ENCODE measurements at regions not wholly inside any gene's neighbourhood (a gene's known extent, or its start where the extent isn't known, plus 50 kb on each side); places are given as distances from the start of the nearest gene placed in this dataset.
"Not testable (repeated sequence)": the region's sequence is repeated elsewhere in the genome, so short reads cannot be mapped to it uniquely, and the experiment has no call there.

DNA sequence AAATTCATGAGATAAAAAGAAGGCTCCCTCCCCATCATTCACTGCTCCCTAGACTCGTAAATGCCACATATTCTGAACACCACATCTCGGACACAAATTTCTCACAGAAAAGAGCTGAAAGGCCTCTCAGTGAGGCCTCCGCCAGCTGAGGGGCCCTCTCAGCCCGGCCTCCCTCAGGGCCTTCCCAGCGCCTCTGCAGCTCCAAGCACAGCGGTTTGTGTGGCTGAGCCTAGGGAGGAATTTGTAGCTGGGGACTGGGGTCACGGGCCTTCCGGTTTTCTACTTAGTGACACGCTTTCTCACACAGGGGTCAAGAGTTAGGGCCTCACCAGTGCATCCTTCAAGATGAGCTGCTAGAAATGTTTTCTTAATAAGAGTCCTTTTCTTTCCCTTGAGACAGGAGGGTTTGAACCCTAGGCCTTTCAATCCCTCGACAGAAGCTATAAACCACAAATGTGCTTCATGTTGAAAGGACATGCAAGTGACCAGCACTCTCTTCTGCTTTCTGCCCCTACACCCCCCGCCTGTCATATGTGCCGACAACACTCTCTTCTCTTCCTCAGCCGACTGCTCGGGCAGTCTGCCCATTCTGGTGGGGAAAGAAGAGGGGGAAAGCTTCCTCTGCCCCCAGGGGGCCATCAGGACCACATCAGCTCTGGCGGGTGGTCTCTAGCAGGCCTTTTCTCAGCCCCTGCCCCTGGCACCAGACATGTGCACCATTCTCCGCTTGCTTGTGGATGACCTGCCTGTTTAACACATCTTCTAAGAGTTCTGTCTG lies 104.9 kb downstream of the CHIC2 start:
- Histone ChIP-seq H3K27me3 (ENCODE audit: control insufficient read depth in 3 of 3, insufficient read depth in 3 of 3, low read length in 3 of 3) (no peaks in the 10 kb centered on the region), H3K9me3 (ENCODE audit: control insufficient read depth in 3 of 3, low read length in 3 of 3) (no peaks in the 10 kb centered on the region), H3K9ac (ENCODE audit: low read depth in 1 of 3, low read length in 3 of 3) (no peak overlapping the region), H3K4me3 (ENCODE audit: low read length in 3 of 3) (no peak overlapping the region), H3K27ac (ENCODE audit: low read depth, low read length) (no peak overlapping the region), H3K4me1 (ENCODE audit: control insufficient read depth in 3 of 3, insufficient read depth in 3 of 3, low read length in 3 of 3) (no peaks in the 10 kb centered on the region), H3K36me3 (ENCODE audit: control insufficient read depth in 3 of 3, insufficient read depth in 3 of 3, low read length in 3 of 3) (no peaks in the 10 kb centered on the region)

- Histone ChIP-seq H3K27me3 (ENCODE audit: control insufficient read depth in 3 of 3, insufficient read depth in 3 of 3, low read length in 3 of 3) (no peaks in the 10 kb centered on the region), H3K27ac (ENCODE audit: low read depth, low read length) (no peak overlapping the region), H3K9me3 (ENCODE audit: control insufficient read depth in 3 of 3, low read length in 3 of 3) (no peaks in the 10 kb centered on the region), H3K9ac (ENCODE audit: low read depth in 1 of 3, low read length in 3 of 3) (no peak overlapping the region), H3K36me3 (ENCODE audit: control insufficient read depth in 3 of 3, insufficient read depth in 3 of 3, low read length in 3 of 3) (no peaks in the 10 kb centered on the region), H3K4me3 (ENCODE audit: low read length in 3 of 3) (no peak overlapping the region), H3K4me1 (ENCODE audit: control insufficient read depth in 3 of 3, insufficient read depth in 3 of 3, low read length in 3 of 3) (no peaks in the 10 kb centered on the region)
Measured at GRCh38 chr4:53956454-53956853, 108.0 kb downstream of the CHIC2 start.

DNA sequence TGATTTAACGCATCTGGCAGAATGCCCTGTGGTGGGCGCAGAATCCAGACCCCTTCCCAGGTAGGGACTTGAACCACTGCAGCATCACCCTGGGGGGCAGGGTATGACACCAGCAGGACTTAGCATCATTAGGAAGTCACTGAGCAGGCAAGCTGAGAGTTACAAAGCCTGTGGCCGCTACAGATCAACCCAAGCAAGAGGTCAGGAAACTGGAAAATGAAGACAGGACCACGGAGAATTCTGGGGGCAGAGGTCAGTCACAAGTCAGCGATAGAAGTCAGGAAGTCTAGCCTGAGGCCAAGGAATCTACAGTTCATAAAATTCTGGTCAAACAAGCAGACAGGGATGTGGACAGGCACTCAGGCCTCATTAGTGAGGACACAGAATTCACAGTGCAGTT lies 108.4 kb downstream of the CHIC2 start:
- Histone ChIP-seq H3K9me3 (ENCODE audit: control insufficient read depth in 3 of 3, low read length in 3 of 3) (no peaks in the 10 kb centered on the region), H3K4me3 (ENCODE audit: low read length in 3 of 3) (no peak overlapping the region)

DNA sequence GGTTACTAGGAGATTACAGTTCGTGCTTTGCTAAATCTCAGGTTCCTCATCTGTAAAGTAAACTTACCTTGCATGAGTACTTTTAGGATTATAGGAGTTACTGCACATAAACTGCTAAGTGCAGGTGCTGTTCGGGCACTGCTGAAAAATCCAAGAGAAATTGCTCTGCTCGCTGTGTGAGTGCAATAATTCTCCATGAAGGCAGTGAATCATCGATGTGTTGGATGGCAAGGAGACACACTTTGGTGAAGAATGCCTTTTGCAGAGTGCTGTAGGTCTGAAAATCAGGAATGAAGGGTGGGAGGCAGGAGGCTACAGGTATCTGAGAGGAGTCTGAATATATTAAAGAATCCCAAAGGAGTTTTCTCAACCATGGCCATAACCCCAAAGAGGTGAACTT lies 113.0 kb downstream of the CHIC2 start:
- no peaks in the 10 kb centered on the region for H3K9me3 ChIP-seq (ENCODE audit: control insufficient read depth in 3 of 3, low read length in 3 of 3)
- H3K36me3 ChIP-seq (ENCODE audit: control insufficient read depth in 3 of 3, insufficient read depth in 3 of 3, low read length in 3 of 3): no peaks in the 10 kb centered on the region
- no peaks in the 10 kb centered on the region for H3K27me3 ChIP-seq (ENCODE audit: control insufficient read depth in 3 of 3, insufficient read depth in 3 of 3, low read length in 3 of 3)
- no peak overlapping the region for H3K27ac ChIP-seq (ENCODE audit: low read depth, low read length)
- H3K9ac ChIP-seq (ENCODE audit: low read depth in 1 of 3, low read length in 3 of 3): no peak overlapping the region
- no peak overlapping the region for H3K4me3 ChIP-seq (ENCODE audit: low read length in 3 of 3)
- no peaks in the 10 kb centered on the region for H3K4me1 ChIP-seq (ENCODE audit: control insufficient read depth in 3 of 3, insufficient read depth in 3 of 3, low read length in 3 of 3)

More for the DNA sequence above, 108.4 kb downstream of the CHIC2 start:
- no peak overlapping the region for H3K27ac ChIP-seq (ENCODE audit: low read depth, low read length)
- no peaks in the 10 kb centered on the region for H3K36me3 ChIP-seq (ENCODE audit: control insufficient read depth in 3 of 3, insufficient read depth in 3 of 3, low read length in 3 of 3)
- H3K4me1 ChIP-seq (ENCODE audit: control insufficient read depth in 3 of 3, insufficient read depth in 3 of 3, low read length in 3 of 3): no peaks in the 10 kb centered on the region
- no peaks in the 10 kb centered on the region for H3K27me3 ChIP-seq (ENCODE audit: control insufficient read depth in 3 of 3, insufficient read depth in 3 of 3, low read length in 3 of 3)
- no peak overlapping the region for H3K9ac ChIP-seq (ENCODE audit: low read depth in 1 of 3, low read length in 3 of 3)

- H3K9ac ChIP-seq (ENCODE audit: low read depth in 1 of 3, low read length in 3 of 3): no peak overlapping the region
- no peak overlapping the region for H3K4me3 ChIP-seq (ENCODE audit: low read length in 3 of 3)
- no peaks in the 10 kb centered on the region for H3K36me3 ChIP-seq (ENCODE audit: control insufficient read depth in 3 of 3, insufficient read depth in 3 of 3, low read length in 3 of 3)
- no peak overlapping the region for H3K27ac ChIP-seq (ENCODE audit: low read depth, low read length)
- no peaks in the 10 kb centered on the region for H3K4me1 ChIP-seq (ENCODE audit: control insufficient read depth in 3 of 3, insufficient read depth in 3 of 3, low read length in 3 of 3)
- H3K27me3 ChIP-seq (ENCODE audit: control insufficient read depth in 3 of 3, insufficient read depth in 3 of 3, low read length in 3 of 3): no peaks in the 10 kb centered on the region
- no peaks in the 10 kb centered on the region for H3K9me3 ChIP-seq (ENCODE audit: control insufficient read depth in 3 of 3, low read length in 3 of 3)
Measured at GRCh38 chr4:53943345-53944085, 120.9 kb downstream of the CHIC2 start.

- Histone ChIP-seq H3K9me3 (ENCODE audit: control insufficient read depth in 3 of 3, low read length in 3 of 3) (no peaks in the 10 kb centered on the region), H3K4me3 (ENCODE audit: low read length in 3 of 3) (no peak overlapping the region), H3K27me3 (ENCODE audit: control insufficient read depth in 3 of 3, insufficient read depth in 3 of 3, low read length in 3 of 3) (no peaks in the 10 kb centered on the region), H3K27ac (ENCODE audit: low read depth, low read length) (no peak overlapping the region), H3K9ac (ENCODE audit: low read depth in 1 of 3, low read length in 3 of 3) (no peak overlapping the region), H3K4me1 (ENCODE audit: control insufficient read depth in 3 of 3, insufficient read depth in 3 of 3, low read length in 3 of 3) (no peaks in the 10 kb centered on the region), H3K36me3 (ENCODE audit: control insufficient read depth in 3 of 3, insufficient read depth in 3 of 3, low read length in 3 of 3) (no peaks in the 10 kb centered on the region)
Measured at GRCh38 chr4:53942712-53943111, 121.7 kb downstream of the CHIC2 start.

DNA sequence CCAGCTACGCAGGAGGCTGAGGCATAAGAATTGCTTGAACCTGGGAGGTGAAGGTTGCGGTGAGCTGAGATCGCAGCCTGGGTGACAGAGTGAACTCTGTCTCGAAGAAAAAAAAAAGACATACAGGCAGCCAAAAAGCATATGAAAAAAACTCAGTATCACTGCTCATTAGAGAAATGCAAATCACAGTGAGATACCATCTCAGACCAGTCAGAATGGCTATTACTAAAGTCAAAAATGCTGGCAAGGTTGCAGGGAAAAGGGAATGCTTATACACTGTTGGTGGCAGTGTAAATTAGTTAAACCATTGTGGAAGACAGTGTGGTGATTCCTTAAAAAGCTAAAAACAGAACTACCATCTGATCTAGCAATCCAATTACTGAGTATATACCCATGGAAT lies 123.1 kb downstream of the CHIC2 start:
- Histone ChIP-seq H3K36me3 (ENCODE audit: control insufficient read depth in 3 of 3, insufficient read depth in 3 of 3, low read length in 3 of 3) (no peaks in the 10 kb centered on the region), H3K27ac (ENCODE audit: low read depth, low read length) (no peak overlapping the region), H3K4me3 (ENCODE audit: low read length in 3 of 3) (no peak overlapping the region), H3K4me1 (ENCODE audit: control insufficient read depth in 3 of 3, insufficient read depth in 3 of 3, low read length in 3 of 3) (no peaks in the 10 kb centered on the region), H3K27me3 (ENCODE audit: control insufficient read depth in 3 of 3, insufficient read depth in 3 of 3, low read length in 3 of 3) (no peaks in the 10 kb centered on the region), H3K9me3 (ENCODE audit: control insufficient read depth in 3 of 3, low read length in 3 of 3) (no peaks in the 10 kb centered on the region), H3K9ac (ENCODE audit: low read depth in 1 of 3, low read length in 3 of 3) (no peak overlapping the region)

- not testable (repeated sequence) for H3K9ac ChIP-seq (ENCODE audit: low read depth in 1 of 3, low read length in 3 of 3); H3K27me3 ChIP-seq (ENCODE audit: control insufficient read depth in 3 of 3, insufficient read depth in 3 of 3, low read length in 3 of 3); H3K4me1 ChIP-seq (ENCODE audit: control insufficient read depth in 3 of 3, insufficient read depth in 3 of 3, low read length in 3 of 3); H3K36me3 ChIP-seq (ENCODE audit: control insufficient read depth in 3 of 3, insufficient read depth in 3 of 3, low read length in 3 of 3); H3K4me3 ChIP-seq (ENCODE audit: low read length in 3 of 3); H3K9me3 ChIP-seq (ENCODE audit: control insufficient read depth in 3 of 3, low read length in 3 of 3); H3K27ac ChIP-seq (ENCODE audit: low read depth, low read length)
Measured at GRCh38 chr4:53939892-53940291, 124.5 kb downstream of the CHIC2 start.

DNA sequence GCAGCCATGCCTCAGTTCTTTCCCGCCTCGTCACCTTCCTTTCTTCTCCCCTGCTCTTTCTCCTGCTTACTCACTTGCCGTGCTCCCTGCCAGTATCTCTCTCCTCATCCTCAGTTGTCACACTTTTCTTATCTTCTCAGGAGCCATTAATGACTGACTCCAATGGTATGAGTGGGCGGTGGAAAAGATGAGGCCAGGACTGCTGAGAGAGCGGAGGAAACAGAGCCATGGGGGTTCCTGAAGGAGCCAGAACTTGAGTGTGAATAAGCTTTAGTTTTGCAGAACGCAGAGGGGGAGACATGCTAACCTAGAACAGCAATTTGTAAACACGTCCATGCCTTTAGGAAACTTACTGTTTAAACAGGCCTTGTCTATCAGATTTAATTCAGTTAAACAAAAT lies 126.5 kb downstream of the CHIC2 start:
- Histone ChIP-seq H3K9ac (ENCODE audit: low read depth in 1 of 3, low read length in 3 of 3) (no peak overlapping the region), H3K27ac (ENCODE audit: low read depth, low read length) (no peak overlapping the region), H3K9me3 (ENCODE audit: control insufficient read depth in 3 of 3, low read length in 3 of 3) (no peaks in the 10 kb centered on the region), H3K27me3 (ENCODE audit: control insufficient read depth in 3 of 3, insufficient read depth in 3 of 3, low read length in 3 of 3) (no peaks in the 10 kb centered on the region), H3K36me3 (ENCODE audit: control insufficient read depth in 3 of 3, insufficient read depth in 3 of 3, low read length in 3 of 3) (peaks cover 0 to 3% (median 0%) of the 10 kb centered on the region in 3 donors), H3K4me3 (ENCODE audit: low read length in 3 of 3) (no peak overlapping the region), H3K4me1 (ENCODE audit: control insufficient read depth in 3 of 3, insufficient read depth in 3 of 3, low read length in 3 of 3) (no peaks in the 10 kb centered on the region)

- Histone ChIP-seq H3K36me3 (ENCODE audit: control insufficient read depth in 3 of 3, insufficient read depth in 3 of 3, low read length in 3 of 3) (peaks cover 0 to 3% (median 0%) of the 10 kb centered on the region in 3 donors), H3K27ac (ENCODE audit: low read depth, low read length) (no peak overlapping the region), H3K4me3 (ENCODE audit: low read length in 3 of 3) (no peak overlapping the region), H3K9me3 (ENCODE audit: control insufficient read depth in 3 of 3, low read length in 3 of 3) (no peaks in the 10 kb centered on the region), H3K4me1 (ENCODE audit: control insufficient read depth in 3 of 3, insufficient read depth in 3 of 3, low read length in 3 of 3) (no peaks in the 10 kb centered on the region), H3K9ac (ENCODE audit: low read depth in 1 of 3, low read length in 3 of 3) (no peak overlapping the region), H3K27me3 (ENCODE audit: control insufficient read depth in 3 of 3, insufficient read depth in 3 of 3, low read length in 3 of 3) (no peaks in the 10 kb centered on the region)
Measured at GRCh38 chr4:53937327-53937726, 127.1 kb downstream of the CHIC2 start.

All from skeletal muscle tissue (tissue), 3 donors.